Stimulated activated memory B cell treated with anti-CD40 and anti-IgM and Interleukin-4, amounts not matched to agents 10 μg/mL and 1 μg/mL and 100 μg/mL, for 72 hours (primary cell): ENCODE measurements at regions not wholly inside any gene's neighbourhood (a gene's known extent, or its start where the extent isn't known, plus 50 kb on each side); places are given as distances from the start of the nearest gene placed in this dataset.
"Not testable (repeated sequence)": the region's sequence is repeated elsewhere in the genome, so short reads cannot be mapped to it uniquely, and the experiment has no call there.

Experiments used
- ATAC-seq: fragments of 150-1000 bp; cut with Tn5 transposase; 2 replicates; pipeline ENCODE4 v1.10.0; 2021
- H3K27ac Mint-ChIP-seq: one replicate; pipeline ENCODE4 v1.8.0; 2022; ENCODE audit warnings: mild to moderate bottlenecking, mixed read lengths
- H3K27me3 Mint-ChIP-seq: one replicate; pipeline ENCODE4 v1.8.0; 2022; ENCODE audit warnings: mixed read lengths
- H3K36me3 Mint-ChIP-seq: one replicate; pipeline ENCODE4 v1.8.0; 2022; ENCODE audit warnings: mixed read lengths
- H3K4me1 Mint-ChIP-seq: one replicate; pipeline ENCODE4 v1.8.0; 2022; ENCODE audit warnings: mixed read lengths
- H3K4me3 Mint-ChIP-seq: one replicate; pipeline ENCODE4 v1.8.0; 2022; ENCODE audit warnings: mild to moderate bottlenecking, moderate library complexity, mixed read lengths
- H3K9me3 Mint-ChIP-seq: one replicate; pipeline ENCODE4 v1.8.0; 2022; ENCODE audit warnings: mixed read lengths

GRCh38 chr5:82448374-82448773 is 170.2 kb upstream of the RPS23 start:
- Mint-ChIP-seq H3K36me3 (no peaks in the 10 kb centered on the region), H3K27me3 (no peaks in the 10 kb centered on the region), H3K27ac (no peak overlapping the region), H3K9me3 (peaks cover 6% of the 10 kb centered on the region), H3K4me3 (no peak overlapping the region), H3K4me1 (no peaks in the 10 kb centered on the region)
- ATAC-seq = no peak

GRCh38 chr5:82447913-82448312 is 169.8 kb upstream of the RPS23 start:
- Mint-ChIP-seq H3K4me3 (no peak overlapping the region), H3K27ac (no peak overlapping the region), H3K27me3 (no peaks in the 10 kb centered on the region), H3K9me3 (peaks cover 6% of the 10 kb centered on the region), H3K4me1 (no peaks in the 10 kb centered on the region), H3K36me3 (no peaks in the 10 kb centered on the region)
- ATAC-seq = no peak

- Mint-ChIP-seq H3K4me1 (no peaks in the 10 kb centered on the region), H3K9me3 (peaks cover 1% of the 10 kb centered on the region), H3K27me3 (no peaks in the 10 kb centered on the region), H3K36me3 (no peaks in the 10 kb centered on the region), H3K27ac (no peak overlapping the region), H3K4me3 (no peak overlapping the region)
- ATAC-seq = no peak
Measured at GRCh38 chr5:82446809-82447208, 168.7 kb upstream of the RPS23 start.

- ATAC-seq = no peak
- H3K9me3 Mint-ChIP-seq = peaks cover under 1% of the 10 kb centered on the region
- H3K27ac Mint-ChIP-seq = no peak overlapping the region
- no peaks in the 10 kb centered on the region for H3K4me1 Mint-ChIP-seq
- H3K4me3 Mint-ChIP-seq = no peak overlapping the region
- no peaks in the 10 kb centered on the region for H3K27me3 Mint-ChIP-seq
- H3K36me3 Mint-ChIP-seq = no peaks in the 10 kb centered on the region
Measured at GRCh38 chr5:82445726-82446335, 167.7 kb upstream of the RPS23 start.

GRCh38 chr5:82439750-82440445 is 161.7 kb upstream of the RPS23 start:
- ATAC-seq = no peak
- no peaks in the 10 kb centered on the region for H3K36me3 Mint-ChIP-seq
- H3K27ac Mint-ChIP-seq = no peak overlapping the region
- H3K9me3 Mint-ChIP-seq = peaks cover 10% of the 10 kb centered on the region
- no peaks in the 10 kb centered on the region for H3K4me1 Mint-ChIP-seq
- no peaks in the 10 kb centered on the region for H3K27me3 Mint-ChIP-seq
- H3K4me3 Mint-ChIP-seq = no peak overlapping the region

- not testable (repeated sequence) for H3K27ac Mint-ChIP-seq, H3K4me1 Mint-ChIP-seq, H3K36me3 Mint-ChIP-seq, H3K27me3 Mint-ChIP-seq, ATAC-seq, H3K4me3 Mint-ChIP-seq
- peaks cover 10% of the 10 kb centered on the region for H3K9me3 Mint-ChIP-seq
Measured at GRCh38 chr5:82437565-82437964, 159.4 kb upstream of the RPS23 start.

- no peak overlapping the region for H3K4me3 Mint-ChIP-seq
- H3K27me3 Mint-ChIP-seq = no peaks in the 10 kb centered on the region
- no peak overlapping the region for H3K27ac Mint-ChIP-seq
- no peaks in the 10 kb centered on the region for H3K4me1 Mint-ChIP-seq
- H3K9me3 Mint-ChIP-seq = peaks cover 10% of the 10 kb centered on the region
- no peak for ATAC-seq
- no peaks in the 10 kb centered on the region for H3K36me3 Mint-ChIP-seq
Measured at GRCh38 chr5:82436291-82436690, 158.1 kb upstream of the RPS23 start.

GRCh38 chr5:82434696-82435660 is 156.8 kb upstream of the RPS23 start:
- not testable (repeated sequence) for H3K27me3 Mint-ChIP-seq, H3K27ac Mint-ChIP-seq, H3K9me3 Mint-ChIP-seq, ATAC-seq, H3K4me1 Mint-ChIP-seq, H3K4me3 Mint-ChIP-seq, H3K36me3 Mint-ChIP-seq

- H3K4me1 Mint-ChIP-seq = no peaks in the 10 kb centered on the region
- ATAC-seq = no peak
- peaks cover 8% of the 10 kb centered on the region for H3K27me3 Mint-ChIP-seq
- H3K36me3 Mint-ChIP-seq = no peaks in the 10 kb centered on the region
- no peak overlapping the region for H3K27ac Mint-ChIP-seq
- H3K4me3 Mint-ChIP-seq = no peak overlapping the region
- H3K9me3 Mint-ChIP-seq = no peaks in the 10 kb centered on the region
Measured at GRCh38 chr5:82426464-82427154, 148.5 kb upstream of the RPS23 start.

- Mint-ChIP-seq H3K27ac (no peak overlapping the region), H3K4me3 (no peak overlapping the region), H3K36me3 (no peaks in the 10 kb centered on the region), H3K4me1 (no peaks in the 10 kb centered on the region), H3K9me3 (no peaks in the 10 kb centered on the region), H3K27me3 (peaks cover 8% of the 10 kb centered on the region)
- no peak for ATAC-seq
Measured at GRCh38 chr5:82425591-82425990, 147.4 kb upstream of the RPS23 start.

GRCh38 chr5:82424211-82424610 is 146.1 kb upstream of the RPS23 start:
- Mint-ChIP-seq H3K4me1 (no peaks in the 10 kb centered on the region), H3K36me3 (no peaks in the 10 kb centered on the region), H3K4me3 (no peak overlapping the region), H3K27ac (no peak overlapping the region), H3K27me3 (peaks cover 8% of the 10 kb centered on the region), H3K9me3 (no peaks in the 10 kb centered on the region)
- no peak for ATAC-seq

- Mint-ChIP-seq H3K36me3 (no peaks in the 10 kb centered on the region), H3K9me3 (no peaks in the 10 kb centered on the region), H3K4me1 (no peaks in the 10 kb centered on the region), H3K4me3 (no peak overlapping the region), H3K27me3 (peaks cover 8% of the 10 kb centered on the region), H3K27ac (no peak overlapping the region)
- ATAC-seq = no peak
Measured at GRCh38 chr5:82422751-82423181, 144.6 kb upstream of the RPS23 start.

GRCh38 chr5:82422001-82422740 is 144.0 kb upstream of the RPS23 start:
- Mint-ChIP-seq H3K27ac (no peak overlapping the region), H3K4me3 (no peak overlapping the region), H3K9me3 (no peaks in the 10 kb centered on the region), H3K4me1 (no peaks in the 10 kb centered on the region), H3K27me3 (peaks cover 8% of the 10 kb centered on the region), H3K36me3 (no peaks in the 10 kb centered on the region)
- ATAC-seq = no peak

GRCh38 chr5:82421119-82421518 is 143.0 kb upstream of the RPS23 start:
- Mint-ChIP-seq H3K4me3 (no peak overlapping the region), H3K36me3 (no peaks in the 10 kb centered on the region), H3K9me3 (no peaks in the 10 kb centered on the region), H3K4me1 (no peaks in the 10 kb centered on the region), H3K27ac (no peak overlapping the region), H3K27me3 (peaks cover 8% of the 10 kb centered on the region)
- ATAC-seq = no peak
